ENCODE measurements at regions not wholly inside any gene's neighbourhood (a gene's known extent, or its start where the extent isn't known, plus 50 kb on each side); places are given as distances from the start of the nearest gene placed in this dataset.

GRCh38 chr4:56102601-56103000, 153.9 kb downstream of the CEP135 start:
- Histone ChIP-seq H3K27me3 (ENCODE audit: insufficient read depth, low read depth) (no peaks in the 10 kb centered on the region), H3K4me1 (replicated peaks; ENCODE audit: insufficient read depth) (no peaks in the 10 kb centered on the region), H3K9me3 (ENCODE audit: insufficient read depth, low read depth) (no peaks in the 10 kb centered on the region), H3K4me3 (no peak overlapping the region), H3K4me2 (no peak overlapping the region), H4K20me1 (ENCODE audit: insufficient read depth) (no peaks in the 10 kb centered on the region), H2AFZ (no peak overlapping the region), H3K9me2 (ENCODE audit: insufficient read depth) (no peaks in the 10 kb centered on the region), H3F3A (ENCODE audit: insufficient read depth, low read depth) (no peaks in the 10 kb centered on the region), H3K79me2 (ENCODE audit: low read depth) (no peaks in the 10 kb centered on the region), H3K27ac (no peak overlapping the region), H3K36me3 (ENCODE audit: low read depth) (no peaks in the 10 kb centered on the region)
- intact Hi-C loops (cut with micrococcal nuclease; ENCODE audit: unreplicated experiment) = no loop called here
- DNase-seq = no peak
- no TSS peak for BruUV-seq (replicated peaks)
- TF ChIP-seq CTCF (conservative IDR thresholded peaks at IDR 0.05) (no peak), EZH2 (IDR thresholded peaks at IDR 0.05; ENCODE audit: low read depth) (no peak)
- CTCF ChIA-PET = no interaction called here
- POLR2A ChIA-PET (ENCODE audit: unreplicated experiment) = no interaction called here

DNA sequence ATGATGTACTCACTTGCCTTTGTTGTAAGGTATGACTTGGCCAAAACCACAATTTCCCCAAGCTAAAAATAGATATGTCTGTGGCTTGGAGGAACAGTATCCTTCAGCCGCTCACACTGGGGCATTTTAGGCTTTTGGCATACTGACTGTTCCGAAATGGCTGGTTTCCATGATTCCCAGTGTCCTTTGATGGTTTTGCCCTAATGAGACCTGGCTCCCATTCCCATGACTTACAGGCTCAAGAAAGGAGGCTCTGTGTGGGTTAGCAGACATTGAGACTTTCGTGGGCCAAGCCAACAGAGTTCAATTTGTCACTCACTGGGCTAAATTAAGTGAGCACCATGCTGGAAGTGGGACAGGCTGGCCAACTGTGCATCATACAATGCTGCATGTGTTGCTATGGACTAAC, 150.6 kb downstream of the CEP135 start:
- no peak overlapping the region for H3K4me3 ChIP-seq
- no peaks in the 10 kb centered on the region for H3K36me3 ChIP-seq (ENCODE audit: low read depth)
- H3K4me2 ChIP-seq = no peak overlapping the region
- TF ChIP-seq EZH2 (IDR thresholded peaks at IDR 0.05; ENCODE audit: low read depth) (no peak), CTCF (conservative IDR thresholded peaks at IDR 0.05) (no peak)
- no peak overlapping the region for H2AFZ ChIP-seq
- DNase-seq = no peak
- no TSS peak for BruUV-seq (replicated peaks)
- H3K9me2 ChIP-seq (ENCODE audit: insufficient read depth) = no peaks in the 10 kb centered on the region
- intact Hi-C loops (cut with micrococcal nuclease; ENCODE audit: unreplicated experiment) = no loop called here
- H3K79me2 ChIP-seq (ENCODE audit: low read depth) = no peaks in the 10 kb centered on the region
- no peak overlapping the region for H3K27ac ChIP-seq
- H3K4me1 ChIP-seq (replicated peaks; ENCODE audit: insufficient read depth) = no peaks in the 10 kb centered on the region
- no peaks in the 10 kb centered on the region for H3K27me3 ChIP-seq (ENCODE audit: insufficient read depth, low read depth)
- CTCF ChIA-PET = no interaction called here
- no peaks in the 10 kb centered on the region for H4K20me1 ChIP-seq (ENCODE audit: insufficient read depth)
- POLR2A ChIA-PET (ENCODE audit: unreplicated experiment) = no interaction called here
- H3K9me3 ChIP-seq (ENCODE audit: insufficient read depth, low read depth) = no peaks in the 10 kb centered on the region
- no peaks in the 10 kb centered on the region for H3F3A ChIP-seq (ENCODE audit: insufficient read depth, low read depth)

- Histone ChIP-seq H3K79me2 (ENCODE audit: low read depth) (no peaks in the 10 kb centered on the region), H3K27ac (no peak overlapping the region), H3K9me3 (ENCODE audit: insufficient read depth, low read depth) (no peaks in the 10 kb centered on the region), H3K9me2 (ENCODE audit: insufficient read depth) (no peaks in the 10 kb centered on the region), H2AFZ (no peak overlapping the region), H4K20me1 (ENCODE audit: insufficient read depth) (no peaks in the 10 kb centered on the region), H3K4me1 (replicated peaks; ENCODE audit: insufficient read depth) (no peaks in the 10 kb centered on the region), H3K27me3 (ENCODE audit: insufficient read depth, low read depth) (no peaks in the 10 kb centered on the region), H3K4me3 (no peak overlapping the region), H3K36me3 (ENCODE audit: low read depth) (no peaks in the 10 kb centered on the region), H3F3A (ENCODE audit: insufficient read depth, low read depth) (no peaks in the 10 kb centered on the region), H3K4me2 (no peak overlapping the region)
- BruUV-seq (replicated peaks) = no TSS peak
- ChIA-PET POLR2A (ENCODE audit: unreplicated experiment) (no interaction called here), CTCF (no interaction called here)
- intact Hi-C loops (cut with micrococcal nuclease; ENCODE audit: unreplicated experiment) = no loop called here
- TF ChIP-seq CTCF (conservative IDR thresholded peaks at IDR 0.05) = no peak
- no peak for TF ChIP-seq EZH2 (IDR thresholded peaks at IDR 0.05; ENCODE audit: low read depth)
- no peak for DNase-seq
Observed at GRCh38 chr4:56093576-56093975, 144.8 kb downstream of the CEP135 start.
